GM18861 (cell line): ENCODE measurements at regions not wholly inside any gene's neighbourhood (a gene's known extent, or its start where the extent isn't known, plus 50 kb on each side); places are given as distances from the start of the nearest gene placed in this dataset.
A peak's percentile ranks its signal among the peaks of the same experiment; 100 is the strongest.

ENCODE experiments used
- ATAC-seq: cut with Tn5 transposase; IDR thresholded peaks from one replicate; pipeline ENCODE4 v1.9.1; 2021; ENCODE audit not compliant: unreplicated experiment

- no peak for ATAC-seq
Observed at GRCh38 chr1:185646202-185646683, 87.9 kb upstream of the HMCN1 start.

GRCh38 chr1:185645686-185646085, 88.5 kb upstream of the HMCN1 start:
- ATAC-seq: no peak

- ATAC-seq: no peak
Observed at GRCh38 chr1:185645162-185645640, 89.0 kb upstream of the HMCN1 start.

- no peak for ATAC-seq
Observed at GRCh38 chr1:185644531-185644930, 89.7 kb upstream of the HMCN1 start.

GRCh38 chr1:185636848-185637247, 97.3 kb upstream of the HMCN1 start:
- peak; percentile 100 for ATAC-seq

GRCh38 chr1:185634704-185635103, 99.5 kb upstream of the HMCN1 start:
- ATAC-seq: no peak

GRCh38 chr1:185632659-185633423, 101.3 kb upstream of the HMCN1 start:
- no peak for ATAC-seq

GRCh38 chr1:185631843-185632242, 102.3 kb upstream of the HMCN1 start:
- ATAC-seq: no peak

- no peak for ATAC-seq
Observed at GRCh38 chr1:185627761-185628501, 106.3 kb upstream of the HMCN1 start.

GRCh38 chr1:185627171-185627570, 107.0 kb upstream of the HMCN1 start:
- ATAC-seq: no peak

GRCh38 chr1:185626344-185626743, 107.8 kb upstream of the HMCN1 start:
- no peak for ATAC-seq

GRCh38 chr1:185610954-185611353, 123.2 kb upstream of the HMCN1 start:
- ATAC-seq: no peak

GRCh38 chr1:185608177-185608576, 126.0 kb upstream of the HMCN1 start:
- peak; percentile 86 for ATAC-seq

GRCh38 chr1:185603158-185603557, 131.0 kb upstream of the HMCN1 start:
- ATAC-seq: peak; percentile 66

- peak; percentile 37 for ATAC-seq
Observed at GRCh38 chr1:185601189-185601588, 133.0 kb upstream of the HMCN1 start.

- ATAC-seq: no peak
Observed at GRCh38 chr1:185600641-185601040, 133.6 kb upstream of the HMCN1 start.

- no peak for ATAC-seq
Observed at GRCh38 chr1:185598332-185598731, 135.9 kb upstream of the HMCN1 start.

- ATAC-seq: peak; percentile 76
Observed at GRCh38 chr1:185595835-185596667, 138.1 kb upstream of the HMCN1 start.

GRCh38 chr1:185594786-185595410, 139.3 kb upstream of the HMCN1 start:
- ATAC-seq: no peak

GRCh38 chr1:185593271-185593670, 140.9 kb upstream of the HMCN1 start:
- no peak for ATAC-seq

- no peak for ATAC-seq
Observed at GRCh38 chr1:185585770-185586169, 148.4 kb upstream of the HMCN1 start.
